CD14-positive monocyte (primary cell): ENCODE measurements at regions not wholly inside any gene's neighbourhood (a gene's known extent, or its start where the extent isn't known, plus 50 kb on each side); places are given as distances from the start of the nearest gene placed in this dataset.

Source experiments
- DNase-seq, 3 donors: peaks; one replicate each; pipeline ENCODE4 v3.0.0-alpha.2; 2011 to 2022
- H2AFZ ChIP-seq: 2 replicates; pipeline ENCODE4 v1.6.0; 2012; ENCODE audit warnings: mild to moderate bottlenecking, low read depth, low read length, inconsistent platforms; ENCODE audit not compliant: insufficient read depth, poor library complexity, severe bottlenecking
- H3K27ac ChIP-seq, 2 donors: 1 replicate in 1 of 2; 2 replicates in 1 of 2; pipeline ENCODE4 v1.5.1; 2012 to 2013; ENCODE audit warnings: low read length in 2 of 2, control low read depth in 1 of 2, inconsistent platforms in 1 of 2, low read depth in 1 of 2, mild to moderate bottlenecking in 1 of 2
- H3K27me3 ChIP-seq, 2 donors: one replicate each; pipeline versions ENCODE4 v1.6.0 to v1.6.1; 2011 to 2013; ENCODE audit warnings: low read length in 2 of 2; ENCODE audit not compliant: control insufficient read depth in 2 of 2, insufficient read depth in 2 of 2
- H3K36me3 ChIP-seq, 2 donors: replicated peaks in 1 of 2; 1 replicate in 1 of 2; 2 replicates in 1 of 2; pipeline versions ENCODE4 v1.5.1 to v1.6.1; 2012 to 2013; ENCODE audit warnings: low read length in 2 of 2, control low read depth in 1 of 2, inconsistent platforms in 1 of 2, mild to moderate bottlenecking in 1 of 2; ENCODE audit not compliant: insufficient read depth in 2 of 2, control insufficient read depth in 1 of 2
- H3K4me1 ChIP-seq, 2 donors: 1 replicate in 1 of 2; 2 replicates in 1 of 2; pipeline versions ENCODE4 v1.5.1 to v1.6.1; 2012 to 2013; ENCODE audit warnings: low read length in 2 of 2, control low read depth in 1 of 2, inconsistent platforms in 1 of 2, mild to moderate bottlenecking in 1 of 2, moderate library complexity in 1 of 2; ENCODE audit not compliant: insufficient read depth in 2 of 2, control insufficient read depth in 1 of 2
- H3K4me2 ChIP-seq: replicated peaks from 2 replicates; pipeline ENCODE3; 2012; ENCODE audit warnings: low read length, moderate library complexity, mild to moderate bottlenecking; ENCODE audit not compliant: poor library complexity, severe bottlenecking; ENCODE audit errors: extremely low read depth
- H3K4me3 ChIP-seq, 3 experiments: fragments of 200-600 bp in 1 of 3; sonication (generic) in 1 of 3; replicated peaks in 1 of 3; 1 replicate in 2 of 3; 2 replicates in 1 of 3; pipeline ENCODE4 v1.5.1; 2011 to 2013; ENCODE audit warnings: low read length in 3 of 3, mild to moderate bottlenecking in 3 of 3, control low read depth in 2 of 3, low read depth in 2 of 3, inconsistent platforms in 1 of 3, moderate library complexity in 1 of 3
- H3K79me2 ChIP-seq: 2 replicates; pipeline ENCODE4 v1.6.0; 2012; ENCODE audit warnings: mild to moderate bottlenecking, control low read depth, inconsistent platforms, low read length, moderate library complexity; ENCODE audit not compliant: insufficient read depth
- H3K9ac ChIP-seq: 2 replicates; pipeline ENCODE4 v1.6.0; 2017; ENCODE audit warnings: low read length, mild to moderate bottlenecking; ENCODE audit not compliant: insufficient read depth, poor library complexity, severe bottlenecking
- H3K9me3 ChIP-seq, 2 donors: replicated peaks in 1 of 2; 1 replicate in 1 of 2; 2 replicates in 1 of 2; pipeline versions ENCODE4 v1.5.1 to v1.6.1; 2012 to 2013; ENCODE audit warnings: low read length in 2 of 2, control low read depth in 1 of 2; ENCODE audit not compliant: control insufficient read depth in 1 of 2, insufficient read depth in 1 of 2
- H4K20me1 ChIP-seq: 2 replicates; pipeline ENCODE4 v1.6.0; 2012; ENCODE audit warnings: mild to moderate bottlenecking, low read length, control low read depth, moderate library complexity; ENCODE audit not compliant: insufficient read depth
- H3K27ac Mint-ChIP-seq, 7 donors: one replicate each; pipeline ENCODE4 v1.8.0; 2020; ENCODE audit warnings: mild to moderate bottlenecking in 7 of 7, mixed read lengths in 7 of 7, moderate library complexity in 6 of 7, inconsistent platforms in 2 of 7
- H3K27me3 Mint-ChIP-seq, 3 donors: one replicate each; pipeline ENCODE4 v1.8.0; 2021 to 2022; ENCODE audit warnings: low read depth in 3 of 3, mild to moderate bottlenecking in 3 of 3, mixed read lengths in 3 of 3, moderate library complexity in 3 of 3, inconsistent platforms in 1 of 3
- H3K36me3 Mint-ChIP-seq, 2 donors: one replicate each; pipeline ENCODE4 v1.8.0; 2020; ENCODE audit warnings: mixed read lengths in 2 of 2, inconsistent platforms in 1 of 2, mild to moderate bottlenecking in 1 of 2
- H3K4me1 Mint-ChIP-seq: one replicate; pipeline ENCODE4 v1.8.0; 2020; ENCODE audit warnings: mild to moderate bottlenecking, mixed read lengths
- H3K4me3 Mint-ChIP-seq, 2 donors: one replicate each; pipeline ENCODE4 v1.8.0; 2020; ENCODE audit warnings: mild to moderate bottlenecking in 2 of 2, mixed read lengths in 2 of 2, moderate library complexity in 1 of 2
- H3K9me3 Mint-ChIP-seq, 7 donors: one replicate each; pipeline ENCODE4 v1.8.0; 2020 to 2022; ENCODE audit warnings: mixed read lengths in 7 of 7, mild to moderate bottlenecking in 6 of 7, moderate library complexity in 6 of 7, inconsistent platforms in 2 of 7
- WGBS: methylation state at CpG from one replicate; pipeline ENCODE4 v1.1.5; 2013; ENCODE audit warnings: missing lambda C conversion rate; ENCODE audit not compliant: insufficient coverage; 5-methylcytosine and 5-hydroxymethylcytosine counted together
- intact Hi-C, 2 donors: fragments of 100-400 bp; cut with micrococcal nuclease; formaldehyde crosslinking; loops; one replicate each; pipeline versions ENCODE4 v1.15.0 to v1.15.1; 2023
- TF ChIP-seq, protein P1 (sequence below): fragments of 200-600 bp; IDR thresholded peaks from one replicate; pipeline ENCODE4 v1.8.0; 2022; ENCODE audit warnings: antibody characterized with exemption, mild to moderate bottlenecking

DNA sequence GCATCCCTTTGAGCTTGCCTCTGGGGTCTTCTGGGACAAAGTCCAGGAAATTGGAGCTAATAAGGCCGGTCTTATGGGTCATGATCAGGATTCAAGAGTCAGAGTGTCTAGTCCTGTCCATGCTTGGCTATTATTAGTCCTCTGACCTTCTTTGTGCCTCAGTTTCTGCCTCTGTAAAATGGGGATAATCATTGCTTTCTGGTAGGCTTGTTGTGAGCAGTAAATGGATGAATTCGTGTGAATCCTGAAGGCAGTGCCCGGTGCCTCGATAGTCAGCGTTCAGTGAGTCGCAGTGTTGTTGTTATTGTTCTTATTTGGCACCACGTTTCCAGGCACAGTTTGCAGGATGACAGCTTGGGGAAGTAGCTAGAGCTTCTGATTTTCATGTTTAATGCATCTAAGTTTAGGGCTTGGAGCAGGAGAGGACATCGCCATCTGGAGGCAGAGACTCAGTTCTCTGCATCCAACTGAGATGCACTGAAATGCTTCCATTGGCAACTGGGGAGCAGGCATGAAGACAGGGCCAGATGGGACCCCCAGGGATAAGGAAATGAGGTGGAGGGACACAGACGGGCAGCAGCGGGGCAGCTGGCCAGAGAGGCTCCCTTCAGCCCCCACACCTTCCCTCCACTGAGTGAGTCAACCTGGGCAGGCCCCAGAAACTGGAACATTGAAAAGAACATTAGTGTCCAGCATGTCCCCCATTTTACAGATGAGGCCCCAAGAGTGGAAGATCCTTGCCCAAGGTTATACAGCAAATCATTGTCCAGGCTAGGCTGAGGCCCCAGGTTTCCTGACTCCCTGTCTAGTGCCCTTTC is 160.3 kb downstream of the PTPRU start:
- intact Hi-C loops, result no loop called here
- Mint-ChIP-seq H3K27ac (peak overlapping the region in 1 of 7 donors; percentile 42), H3K27me3 (peaks cover 3 to 9% (median 5%) of the 10 kb centered on the region in 3 donors), H3K36me3 (no peaks in the 10 kb centered on the region), H3K4me1 (no peaks in the 10 kb centered on the region), H3K4me3 (no peak overlapping the region), H3K9me3 (peaks cover 0 to 10% (median 6%) of the 10 kb centered on the region in 7 donors)
- H3K27ac ChIP-seq, result no peak overlapping the region
- TF ChIP-seq, protein P1, sequence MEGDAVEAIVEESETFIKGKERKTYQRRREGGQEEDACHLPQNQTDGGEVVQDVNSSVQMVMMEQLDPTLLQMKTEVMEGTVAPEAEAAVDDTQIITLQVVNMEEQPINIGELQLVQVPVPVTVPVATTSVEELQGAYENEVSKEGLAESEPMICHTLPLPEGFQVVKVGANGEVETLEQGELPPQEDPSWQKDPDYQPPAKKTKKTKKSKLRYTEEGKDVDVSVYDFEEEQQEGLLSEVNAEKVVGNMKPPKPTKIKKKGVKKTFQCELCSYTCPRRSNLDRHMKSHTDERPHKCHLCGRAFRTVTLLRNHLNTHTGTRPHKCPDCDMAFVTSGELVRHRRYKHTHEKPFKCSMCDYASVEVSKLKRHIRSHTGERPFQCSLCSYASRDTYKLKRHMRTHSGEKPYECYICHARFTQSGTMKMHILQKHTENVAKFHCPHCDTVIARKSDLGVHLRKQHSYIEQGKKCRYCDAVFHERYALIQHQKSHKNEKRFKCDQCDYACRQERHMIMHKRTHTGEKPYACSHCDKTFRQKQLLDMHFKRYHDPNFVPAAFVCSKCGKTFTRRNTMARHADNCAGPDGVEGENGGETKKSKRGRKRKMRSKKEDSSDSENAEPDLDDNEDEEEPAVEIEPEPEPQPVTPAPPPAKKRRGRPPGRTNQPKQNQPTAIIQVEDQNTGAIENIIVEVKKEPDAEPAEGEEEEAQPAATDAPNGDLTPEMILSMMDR, result no peak
- peaks cover 0 to 2% of the 10 kb centered on the region in 2 donors for H3K9me3 ChIP-seq
- WGBS, result 69% methylated on average over 8 of the region's 10 CpGs
- H3K4me1 ChIP-seq, result no peaks in the 10 kb centered on the region
- no peaks in the 10 kb centered on the region for H3K36me3 ChIP-seq
- no peak overlapping the region for H3K4me3 ChIP-seq
- no peak overlapping the region for H2AFZ ChIP-seq
- H3K27me3 ChIP-seq, result no peaks in the 10 kb centered on the region
- no peak overlapping the region for H3K9ac ChIP-seq
- H4K20me1 ChIP-seq, result no peaks in the 10 kb centered on the region
- DNase-seq, result no peak
- no peak overlapping the region for H3K4me2 ChIP-seq
- H3K79me2 ChIP-seq, result no peaks in the 10 kb centered on the region

DNA sequence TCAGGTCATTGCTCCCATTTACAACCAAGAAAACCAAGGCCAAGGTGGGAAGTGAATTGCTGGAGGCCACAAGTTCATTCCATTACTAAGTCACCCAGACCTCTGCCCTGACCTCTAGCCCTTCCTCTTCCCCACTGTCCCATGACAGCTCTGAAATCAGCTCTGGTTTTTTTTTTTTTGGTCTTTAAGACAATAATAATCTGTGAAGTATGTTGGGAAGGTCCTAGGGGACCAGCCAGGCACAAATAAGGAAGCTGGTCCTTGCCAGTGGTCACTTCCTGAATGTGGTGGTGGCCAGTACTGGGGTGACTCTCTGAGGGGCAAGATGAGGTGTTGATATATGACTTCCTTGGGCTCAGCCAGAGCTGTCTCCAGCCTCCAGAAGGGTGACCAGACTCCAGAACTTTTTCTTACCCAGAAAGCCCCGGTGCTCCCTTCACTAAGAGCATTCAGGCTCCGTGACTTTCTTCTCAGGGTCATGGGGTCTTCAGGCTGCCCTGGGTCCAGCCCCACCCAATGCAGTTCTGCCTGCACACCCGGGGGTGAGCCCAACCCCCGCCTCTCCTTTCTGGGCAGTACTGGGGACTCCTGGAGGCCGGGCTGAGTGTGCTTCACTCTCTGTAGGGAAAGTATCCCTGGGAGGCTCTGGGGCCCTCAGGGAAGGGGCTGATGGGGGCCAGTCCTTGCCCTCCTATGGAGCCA is 159.6 kb downstream of the PTPRU start:
- no peak overlapping the region for H3K9ac ChIP-seq
- 69% methylated on average over 4 of the region's 5 CpGs for WGBS
- no peak overlapping the region for H2AFZ ChIP-seq
- Mint-ChIP-seq H3K36me3 (no peaks in the 10 kb centered on the region), H3K27ac (no peak overlapping the region), H3K9me3 (peaks cover 0 to 9% (median 6%) of the 10 kb centered on the region in 7 donors), H3K27me3 (peaks cover 1 to 9% (median 5%) of the 10 kb centered on the region in 3 donors), H3K4me3 (no peak overlapping the region), H3K4me1 (no peaks in the 10 kb centered on the region)
- peaks cover 0 to 2% of the 10 kb centered on the region in 2 donors for H3K9me3 ChIP-seq
- no peaks in the 10 kb centered on the region for H3K36me3 ChIP-seq
- H3K4me3 ChIP-seq, result no peak overlapping the region
- H3K4me2 ChIP-seq, result no peak overlapping the region
- no peak overlapping the region for H3K27ac ChIP-seq
- H3K79me2 ChIP-seq, result no peaks in the 10 kb centered on the region
- H3K27me3 ChIP-seq, result no peaks in the 10 kb centered on the region
- DNase-seq, result no peak
- TF ChIP-seq, protein P1, result no peak
- intact Hi-C loops, result no loop called here
- H3K4me1 ChIP-seq, result no peaks in the 10 kb centered on the region
- no peaks in the 10 kb centered on the region for H4K20me1 ChIP-seq
